CD4-positive, alpha-beta T cell (primary cell): ENCODE measurements at regions not wholly inside any gene's neighbourhood (a gene's known extent, or its start where the extent isn't known, plus 50 kb on each side); places are given as distances from the start of the nearest gene placed in this dataset.

ENCODE experiments used
- ATAC-seq: fragments of 200-7000 bp; cut with Tn5 transposase; one replicate; pipeline ENCODE4 v1.10.0; 2022; ENCODE audit warnings: mild to moderate bottlenecking; ENCODE audit not compliant: poor library complexity
- CTCF ChIA-PET: fragments of 350-600 bp; sonication (Branson Sonifier 250); formaldehyde crosslinking; loops from one replicate; lab custom pipeline; 2021; ENCODE audit warnings: antibody characterized with exemption, inconsistent platforms; lab: Charles Lee
- POLR2A ChIA-PET: fragments of 350-600 bp; sonication (Branson Sonifier 250); formaldehyde crosslinking; loops from one replicate; lab custom pipeline; 2021; ENCODE audit warnings: antibody characterized with exemption, inconsistent platforms; lab: Charles Lee
- DNase-seq, 14 experiments: peaks; one replicate each; pipeline ENCODE4 v3.0.0-alpha.2; 2013 to 2020; ENCODE audit warnings: mixed read lengths in 2 of 14
- H3K27ac ChIP-seq, 2 donors: one replicate each; pipeline versions ENCODE4 v1.5.1 to v1.7.0; 2013; ENCODE audit warnings: low read length in 2 of 2, low read depth in 1 of 2, mild to moderate bottlenecking in 1 of 2
- H3K27me3 ChIP-seq, 2 experiments: 1 replicate in 1 of 2; 2 replicates in 1 of 2; pipeline versions ENCODE4 v1.6.1 to v1.7.0; 2013; ENCODE audit warnings: low read length in 2 of 2, control low read depth in 1 of 2, mild to moderate bottlenecking in 1 of 2, moderate library complexity in 1 of 2; ENCODE audit not compliant: insufficient read depth in 2 of 2, control insufficient read depth in 1 of 2
- H3K36me3 ChIP-seq: one replicate; pipeline ENCODE4 v1.6.1; 2013; ENCODE audit warnings: low read length, control low read depth; ENCODE audit not compliant: insufficient read depth
- H3K4me1 ChIP-seq: one replicate; pipeline ENCODE4 v1.6.1; 2013; ENCODE audit warnings: low read length, control low read depth; ENCODE audit not compliant: insufficient read depth
- H3K4me3 ChIP-seq: one replicate; pipeline ENCODE4 v1.5.1; 2013; ENCODE audit warnings: mild to moderate bottlenecking, low read length, moderate library complexity
- H3K9me3 ChIP-seq, 2 experiments: 1 replicate in 1 of 2; 2 replicates in 1 of 2; pipeline versions ENCODE4 v1.6.1 to v1.7.0; 2013; ENCODE audit warnings: low read length in 2 of 2, mild to moderate bottlenecking in 2 of 2, control low read depth in 1 of 2, moderate library complexity in 1 of 2; ENCODE audit not compliant: control insufficient read depth in 1 of 2, insufficient read depth in 1 of 2
- H3K27ac Mint-ChIP-seq: one replicate; pipeline ENCODE4 v1.8.0; 2020; ENCODE audit warnings: mixed read lengths
- H3K27me3 Mint-ChIP-seq: one replicate; pipeline ENCODE4 v1.8.0; 2021; ENCODE audit warnings: mixed read lengths
- H3K36me3 Mint-ChIP-seq: one replicate; pipeline ENCODE4 v1.8.0; 2021; ENCODE audit warnings: low read depth, mixed read lengths
- H3K4me1 Mint-ChIP-seq: one replicate; pipeline ENCODE4 v1.8.0; 2021; ENCODE audit warnings: low read depth, mixed read lengths
- H3K4me3 Mint-ChIP-seq: one replicate; pipeline ENCODE4 v1.8.0; 2020; ENCODE audit warnings: mild to moderate bottlenecking, mixed read lengths
- H3K9me3 Mint-ChIP-seq: one replicate; pipeline ENCODE4 v1.8.0; 2020; ENCODE audit warnings: mixed read lengths
- intact Hi-C, 2 experiments: fragments of 100-400 bp; cut with DNase I in 1 of 2; cut with micrococcal nuclease in 1 of 2; formaldehyde crosslinking; loops; one replicate each; pipeline versions ENCODE4 v1.15.1 to v1.9.0; 2023 to 2025; cut with DNase I, micrococcal nuclease
- TF ChIP-seq, protein P1 (sequence below): fragments of 200-600 bp; IDR thresholded peaks from one replicate; pipeline ENCODE4 v1.8.0; 2022; ENCODE audit warnings: antibody characterized with exemption, mild to moderate bottlenecking

DNA sequence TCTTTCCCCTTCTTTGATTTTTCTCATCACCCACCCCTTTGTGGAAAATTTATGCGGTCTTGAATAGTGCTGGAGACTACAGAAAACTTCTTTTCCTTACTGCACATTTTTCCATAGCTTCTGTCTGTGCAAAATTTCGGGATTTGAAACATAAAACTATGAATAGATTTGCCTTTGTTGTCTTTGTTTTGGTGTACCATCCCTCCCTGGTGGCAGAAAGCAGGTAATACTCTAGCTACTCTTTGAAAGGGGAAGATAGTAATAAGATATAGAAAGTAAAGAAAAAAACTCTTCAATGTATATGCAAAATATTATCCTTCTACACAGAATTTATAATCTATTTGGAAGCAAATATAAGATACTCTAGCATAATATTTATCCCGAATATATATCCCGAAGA lies 79.1 kb upstream of the LMO3 start:
- Histone ChIP-seq H3K4me3 (no peak overlapping the region), H3K9me3 (peaks cover 0 to 5% of the 10 kb centered on the region in 2 experiments), H3K27ac (no peak overlapping the region), H3K27me3 (no peaks in the 10 kb centered on the region), H3K4me1 (no peaks in the 10 kb centered on the region), H3K36me3 (no peaks in the 10 kb centered on the region)
- no peaks in the 10 kb centered on the region for H3K27me3 Mint-ChIP-seq
- DNase-seq (no peak), ATAC-seq (no peak)
- H3K36me3 Mint-ChIP-seq = no peaks in the 10 kb centered on the region
- TF ChIP-seq, protein P1, sequence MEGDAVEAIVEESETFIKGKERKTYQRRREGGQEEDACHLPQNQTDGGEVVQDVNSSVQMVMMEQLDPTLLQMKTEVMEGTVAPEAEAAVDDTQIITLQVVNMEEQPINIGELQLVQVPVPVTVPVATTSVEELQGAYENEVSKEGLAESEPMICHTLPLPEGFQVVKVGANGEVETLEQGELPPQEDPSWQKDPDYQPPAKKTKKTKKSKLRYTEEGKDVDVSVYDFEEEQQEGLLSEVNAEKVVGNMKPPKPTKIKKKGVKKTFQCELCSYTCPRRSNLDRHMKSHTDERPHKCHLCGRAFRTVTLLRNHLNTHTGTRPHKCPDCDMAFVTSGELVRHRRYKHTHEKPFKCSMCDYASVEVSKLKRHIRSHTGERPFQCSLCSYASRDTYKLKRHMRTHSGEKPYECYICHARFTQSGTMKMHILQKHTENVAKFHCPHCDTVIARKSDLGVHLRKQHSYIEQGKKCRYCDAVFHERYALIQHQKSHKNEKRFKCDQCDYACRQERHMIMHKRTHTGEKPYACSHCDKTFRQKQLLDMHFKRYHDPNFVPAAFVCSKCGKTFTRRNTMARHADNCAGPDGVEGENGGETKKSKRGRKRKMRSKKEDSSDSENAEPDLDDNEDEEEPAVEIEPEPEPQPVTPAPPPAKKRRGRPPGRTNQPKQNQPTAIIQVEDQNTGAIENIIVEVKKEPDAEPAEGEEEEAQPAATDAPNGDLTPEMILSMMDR = no peak
- no peaks in the 10 kb centered on the region for H3K4me1 Mint-ChIP-seq
- CTCF ChIA-PET = no interaction called here
- intact Hi-C loops = no loop called here
- no peak overlapping the region for H3K27ac Mint-ChIP-seq
- peaks cover 6% of the 10 kb centered on the region for H3K9me3 Mint-ChIP-seq
- no peak overlapping the region for H3K4me3 Mint-ChIP-seq
- POLR2A ChIA-PET = no interaction called here

DNA sequence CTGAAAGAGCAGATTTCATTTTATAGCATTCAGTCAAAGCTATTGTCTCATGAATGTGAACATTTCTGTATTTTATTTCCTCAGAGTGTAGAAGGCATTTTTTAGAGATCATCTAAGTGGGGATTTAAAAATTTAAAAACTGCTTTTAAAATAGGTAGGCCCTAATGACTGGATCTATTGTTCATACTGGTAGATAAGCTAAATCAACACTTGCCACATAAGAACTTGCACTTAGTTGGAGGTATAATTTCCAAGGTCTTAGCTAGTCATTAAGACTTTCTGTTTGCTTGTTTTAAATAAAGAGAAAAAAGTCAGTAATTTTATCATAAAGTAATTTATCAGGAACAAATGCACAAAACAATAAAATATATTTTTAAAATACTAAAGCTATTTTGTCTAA lies 75.2 kb upstream of the LMO3 start:
- Mint-ChIP-seq H3K36me3 (no peaks in the 10 kb centered on the region), H3K4me3 (no peak overlapping the region), H3K4me1 (no peaks in the 10 kb centered on the region), H3K27me3 (no peaks in the 10 kb centered on the region), H3K27ac (no peak overlapping the region), H3K9me3 (peaks cover 6% of the 10 kb centered on the region)
- H3K4me3 ChIP-seq = no peak overlapping the region
- H3K4me1 ChIP-seq = no peaks in the 10 kb centered on the region
- no peaks in the 10 kb centered on the region for H3K9me3 ChIP-seq
- DNase-seq (no peak), ATAC-seq (no peak)
- TF ChIP-seq, protein P1 = no peak
- POLR2A ChIA-PET = no interaction called here
- H3K27ac ChIP-seq = no peak overlapping the region
- H3K36me3 ChIP-seq = no peaks in the 10 kb centered on the region
- intact Hi-C loops = no loop called here
- no peaks in the 10 kb centered on the region for H3K27me3 ChIP-seq
- CTCF ChIA-PET = no interaction called here

DNA sequence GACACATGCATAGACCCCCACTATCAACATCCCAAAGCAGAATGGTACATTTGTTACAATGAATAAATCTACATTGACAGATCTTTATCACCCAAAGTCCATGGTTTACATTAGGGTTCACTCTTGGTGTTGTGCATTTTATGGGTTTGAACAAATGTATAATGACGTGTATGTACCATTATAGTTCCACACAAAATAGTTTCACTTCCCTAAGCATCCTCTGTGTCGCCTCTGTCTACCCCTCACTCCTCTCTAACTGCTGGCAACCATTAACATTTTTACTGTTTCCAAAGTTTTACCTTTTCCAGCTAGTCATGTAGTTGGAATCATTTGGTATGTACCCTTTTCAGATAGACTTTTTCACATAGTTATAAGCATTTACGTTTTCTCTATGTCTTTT lies 69.5 kb upstream of the LMO3 start:
- POLR2A ChIA-PET = no interaction called here
- H3K36me3 ChIP-seq = no peaks in the 10 kb centered on the region
- no peak overlapping the region for H3K27ac Mint-ChIP-seq
- no peaks in the 10 kb centered on the region for H3K36me3 Mint-ChIP-seq
- ATAC-seq (no peak), DNase-seq (no peak)
- intact Hi-C loops = no loop called here
- H3K4me1 Mint-ChIP-seq = no peaks in the 10 kb centered on the region
- CTCF ChIA-PET = no interaction called here
- H3K4me1 ChIP-seq = no peaks in the 10 kb centered on the region
- no peaks in the 10 kb centered on the region for H3K27me3 Mint-ChIP-seq
- no peak overlapping the region for H3K4me3 ChIP-seq
- no peak overlapping the region for H3K4me3 Mint-ChIP-seq
- TF ChIP-seq, protein P1 = no peak
- no peaks in the 10 kb centered on the region for H3K9me3 ChIP-seq
- no peak overlapping the region for H3K27ac ChIP-seq
- peaks cover 11% of the 10 kb centered on the region for H3K9me3 Mint-ChIP-seq
- H3K27me3 ChIP-seq = no peaks in the 10 kb centered on the region
